ENCODE measurements at regions not wholly inside any gene's neighbourhood (a gene's known extent, or its start where the extent isn't known, plus 50 kb on each side); places are given as distances from the start of the nearest gene placed in this dataset.

- TF ChIP-seq POLR2A (IDR thresholded peaks at IDR 0.05) (no peak), POLR2AphosphoS5 (IDR thresholded peaks at IDR 0.05) (no peak)
Measured at GRCh38 chrX:41023098-41023497, 62.1 kb upstream of the USP9X start.

Measured in sigmoid colon (tissue), 4 donors.